GM12873 (cell line): ENCODE measurements at regions not wholly inside any gene's neighbourhood (a gene's known extent, or its start where the extent isn't known, plus 50 kb on each side); places are given as distances from the start of the nearest gene placed in this dataset.

ENCODE experiments used
- TF ChIP-seq, protein P1 (sequence below): IDR thresholded peaks from 2 replicates; pipeline ENCODE4 v1.5.1; 2012; ENCODE audit warnings: low read depth, mild to moderate bottlenecking, moderate library complexity, low read length, control low read depth; ENCODE audit not compliant: insufficient read depth; ENCODE audit errors: missing control alignments

DNA sequence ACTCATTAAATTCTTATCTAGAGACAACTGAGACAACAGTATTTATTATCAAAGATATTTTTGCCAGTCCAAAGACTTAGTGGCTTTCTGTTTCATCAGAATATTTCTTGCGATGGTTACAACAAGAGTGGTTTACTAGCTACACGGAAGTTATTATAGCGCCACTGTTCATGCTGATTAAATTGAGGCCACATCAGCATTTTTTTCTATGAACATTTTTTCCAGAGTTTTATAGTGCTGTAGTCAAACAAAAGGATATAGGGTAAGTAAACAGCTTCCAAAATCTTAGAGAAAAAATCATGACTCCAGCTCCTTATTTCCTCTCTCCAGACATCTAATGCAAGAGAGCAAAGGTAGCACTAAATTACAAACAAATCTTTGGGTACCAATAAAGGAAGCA lies 1264.4 kb downstream of the ZPLD1 start:
- TF ChIP-seq, protein P1, sequence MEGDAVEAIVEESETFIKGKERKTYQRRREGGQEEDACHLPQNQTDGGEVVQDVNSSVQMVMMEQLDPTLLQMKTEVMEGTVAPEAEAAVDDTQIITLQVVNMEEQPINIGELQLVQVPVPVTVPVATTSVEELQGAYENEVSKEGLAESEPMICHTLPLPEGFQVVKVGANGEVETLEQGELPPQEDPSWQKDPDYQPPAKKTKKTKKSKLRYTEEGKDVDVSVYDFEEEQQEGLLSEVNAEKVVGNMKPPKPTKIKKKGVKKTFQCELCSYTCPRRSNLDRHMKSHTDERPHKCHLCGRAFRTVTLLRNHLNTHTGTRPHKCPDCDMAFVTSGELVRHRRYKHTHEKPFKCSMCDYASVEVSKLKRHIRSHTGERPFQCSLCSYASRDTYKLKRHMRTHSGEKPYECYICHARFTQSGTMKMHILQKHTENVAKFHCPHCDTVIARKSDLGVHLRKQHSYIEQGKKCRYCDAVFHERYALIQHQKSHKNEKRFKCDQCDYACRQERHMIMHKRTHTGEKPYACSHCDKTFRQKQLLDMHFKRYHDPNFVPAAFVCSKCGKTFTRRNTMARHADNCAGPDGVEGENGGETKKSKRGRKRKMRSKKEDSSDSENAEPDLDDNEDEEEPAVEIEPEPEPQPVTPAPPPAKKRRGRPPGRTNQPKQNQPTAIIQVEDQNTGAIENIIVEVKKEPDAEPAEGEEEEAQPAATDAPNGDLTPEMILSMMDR, result no peak

GRCh38 chr3:103705641-103706040 lies 1270.8 kb downstream of the ZPLD1 start:
- TF ChIP-seq, protein P1, result no peak

DNA sequence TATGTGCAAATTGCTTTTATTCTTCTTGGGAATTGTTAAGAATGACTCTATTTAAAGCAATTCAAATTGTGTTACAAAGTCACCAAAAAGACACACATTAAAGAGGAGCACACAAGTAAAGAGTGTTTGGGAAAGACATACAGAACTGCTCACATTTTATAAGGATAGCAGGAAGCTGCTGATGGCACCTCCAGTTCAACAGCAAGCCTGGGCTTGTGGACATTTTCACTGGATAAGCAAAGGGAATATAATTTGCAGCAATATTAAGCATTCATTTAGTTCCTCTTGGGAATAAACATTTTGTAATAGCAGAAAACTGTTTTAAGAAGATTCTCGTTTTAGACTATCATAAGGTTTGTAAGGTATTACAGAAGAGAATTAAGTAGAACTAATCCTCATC lies 1271.9 kb downstream of the ZPLD1 start:
- TF ChIP-seq, protein P1, result no peak

GRCh38 chr3:103711670-103712069 lies 1276.9 kb downstream of the ZPLD1 start:
- TF ChIP-seq, protein P1, result no peak

GRCh38 chr3:103712320-103713008 lies 1277.6 kb downstream of the ZPLD1 start:
- TF ChIP-seq, protein P1, result no peak

- TF ChIP-seq, protein P1, result no peak
Observed at GRCh38 chr3:103729547-103729946, 1294.7 kb downstream of the ZPLD1 start.

- TF ChIP-seq, protein P1, result no peak
Observed at GRCh38 chr3:103730744-103731143, 1295.9 kb downstream of the ZPLD1 start.

GRCh38 chr3:103752986-103753385 lies 1318.2 kb downstream of the ZPLD1 start:
- TF ChIP-seq, protein P1, result no peak
